GM19043 (cell line): ENCODE measurements at regions not wholly inside any gene's neighbourhood (a gene's known extent, or its start where the extent isn't known, plus 50 kb on each side); places are given as distances from the start of the nearest gene placed in this dataset.
"Not testable (repeated sequence)": the region's sequence is repeated elsewhere in the genome, so short reads cannot be mapped to it uniquely, and the experiment has no call there.

Experiments used
- ATAC-seq: cut with Tn5 transposase; IDR thresholded peaks from one replicate; pipeline ENCODE4 v1.9.1; 2021; ENCODE audit warnings: low read depth; ENCODE audit not compliant: unreplicated experiment

GRCh38 chr5:10876996-10877395 is 116.0 kb upstream of the DAP start:
- not testable (repeated sequence) for ATAC-seq

- no peak for ATAC-seq
These were observed 115.1 kb upstream of the DAP start for GRCh38 chr5:10876006-10876744.

GRCh38 chr5:10875201-10875768 is 114.3 kb upstream of the DAP start:
- ATAC-seq, result no peak

- ATAC-seq, result no peak
These were observed 113.5 kb upstream of the DAP start for GRCh38 chr5:10874541-10874940.

GRCh38 chr5:10870791-10871190 is 109.8 kb upstream of the DAP start:
- no peak for ATAC-seq

GRCh38 chr5:10868956-10869355 is 107.9 kb upstream of the DAP start:
- ATAC-seq, result no peak

GRCh38 chr5:10867389-10868303 is 106.6 kb upstream of the DAP start:
- ATAC-seq, result no peak

GRCh38 chr5:10866913-10867312 is 105.9 kb upstream of the DAP start:
- ATAC-seq, result no peak

GRCh38 chr5:10863763-10864383 is 102.8 kb upstream of the DAP start:
- ATAC-seq, result peak; percentile 90

- no peak for ATAC-seq
These were observed 101.1 kb upstream of the DAP start for GRCh38 chr5:10862085-10862484.

GRCh38 chr5:10861423-10861790 is 100.4 kb upstream of the DAP start:
- ATAC-seq, result no peak

- ATAC-seq, result no peak
These were observed 99.8 kb upstream of the DAP start for GRCh38 chr5:10860645-10861422.

- ATAC-seq, result no peak
These were observed 99.1 kb upstream of the DAP start for GRCh38 chr5:10860196-10860543.

- no peak for ATAC-seq
These were observed 98.6 kb upstream of the DAP start for GRCh38 chr5:10859393-10860195.

GRCh38 chr5:10858945-10859344 is 97.9 kb upstream of the DAP start:
- ATAC-seq, result no peak

- no peak for ATAC-seq
These were observed 97.3 kb upstream of the DAP start for GRCh38 chr5:10858307-10858706.

- no peak for ATAC-seq
These were observed 96.3 kb upstream of the DAP start for GRCh38 chr5:10857338-10857733.

- no peak for ATAC-seq
These were observed 95.8 kb upstream of the DAP start for GRCh38 chr5:10856683-10857337.

GRCh38 chr5:10856071-10856470 is 95.0 kb upstream of the DAP start:
- ATAC-seq, result no peak
